NCI-H1092 (cell line): ENCODE measurements at regions not wholly inside any gene's neighbourhood (a gene's known extent, or its start where the extent isn't known, plus 50 kb on each side); places are given as distances from the start of the nearest gene placed in this dataset.

Source experiments
- DNase-seq: peaks from one replicate; lab custom pipeline; 2025; lab: John Stamatoyannopoulos, UW

DNA sequence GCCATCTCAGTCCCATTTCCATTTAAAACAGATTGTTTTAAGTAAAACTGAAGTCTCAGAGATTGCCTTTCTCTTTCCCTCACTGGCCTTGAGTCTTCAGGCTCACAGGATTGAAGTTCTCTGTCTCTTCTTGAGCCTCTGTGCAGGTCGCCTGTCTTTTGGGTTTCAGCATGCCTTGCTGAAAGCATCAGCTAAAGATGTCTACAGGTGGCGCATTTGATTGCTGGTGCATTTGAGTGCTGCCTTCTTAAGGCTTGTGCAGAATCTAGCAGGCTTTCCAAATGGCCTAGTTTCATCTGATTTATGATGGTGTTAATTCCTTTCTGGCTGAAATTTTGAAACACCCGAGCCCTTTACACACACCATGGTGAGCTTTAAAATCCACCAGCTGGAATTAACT, 1062.2 kb upstream of the FBXO33 start:
- no peak for DNase-seq

DNA sequence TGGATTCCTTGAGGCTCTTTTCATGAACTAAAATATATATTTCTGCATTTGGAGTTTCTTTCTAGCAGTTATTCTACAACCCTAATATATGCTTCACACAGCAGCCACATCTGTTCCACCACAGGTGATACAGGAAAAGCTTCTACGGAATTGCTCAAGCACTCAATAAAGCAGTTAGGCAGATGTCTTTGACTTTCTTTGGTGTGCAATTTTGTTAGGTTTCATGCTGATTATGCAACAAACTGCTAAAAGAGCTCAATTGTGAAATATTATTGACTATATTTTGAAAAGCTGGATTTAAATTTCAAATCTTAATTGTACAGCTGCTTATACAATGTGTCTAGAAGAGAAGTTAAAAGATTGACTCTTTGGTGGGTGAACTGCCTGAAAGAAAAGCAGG, 1055.6 kb upstream of the FBXO33 start:
- no peak for DNase-seq

DNA sequence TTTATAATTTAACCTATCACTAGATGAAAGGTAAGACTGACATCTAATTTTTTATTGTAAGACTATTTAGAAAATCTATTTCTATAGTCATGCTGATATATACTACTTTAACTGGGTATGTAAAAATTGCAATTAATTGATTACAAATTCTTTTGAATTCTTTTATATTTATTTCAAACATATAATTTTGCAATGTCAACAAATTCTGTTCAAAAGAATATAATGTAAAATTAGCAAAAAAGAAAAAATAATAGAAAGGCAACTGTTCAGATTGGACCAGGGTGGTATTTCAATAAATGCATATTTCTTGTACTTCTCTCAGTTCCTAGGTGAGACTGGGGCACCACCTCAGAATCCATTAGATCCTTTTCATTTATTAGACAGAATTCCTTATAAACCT, 1053.5 kb upstream of the FBXO33 start:
- no peak for DNase-seq

DNA sequence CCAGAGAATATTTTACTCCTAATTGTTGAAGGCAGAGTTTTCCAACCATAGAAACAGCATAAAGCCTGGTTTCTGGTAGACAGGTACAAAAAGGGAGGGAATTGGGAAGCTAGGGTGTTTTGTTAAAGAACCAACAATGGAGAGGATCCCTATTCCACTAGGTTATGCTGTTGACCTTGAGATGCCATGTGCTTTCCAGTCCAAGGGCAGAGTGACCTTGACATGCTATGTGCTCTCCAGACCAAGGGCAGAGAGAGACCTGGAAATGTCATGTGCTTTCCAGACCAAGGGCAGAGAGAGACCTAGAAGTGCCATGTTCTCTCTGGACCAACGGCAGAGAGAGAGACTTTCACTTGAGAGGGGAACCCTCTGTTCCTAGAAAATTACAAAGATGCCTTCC, 1043.8 kb upstream of the FBXO33 start:
- DNase-seq: no peak

DNA sequence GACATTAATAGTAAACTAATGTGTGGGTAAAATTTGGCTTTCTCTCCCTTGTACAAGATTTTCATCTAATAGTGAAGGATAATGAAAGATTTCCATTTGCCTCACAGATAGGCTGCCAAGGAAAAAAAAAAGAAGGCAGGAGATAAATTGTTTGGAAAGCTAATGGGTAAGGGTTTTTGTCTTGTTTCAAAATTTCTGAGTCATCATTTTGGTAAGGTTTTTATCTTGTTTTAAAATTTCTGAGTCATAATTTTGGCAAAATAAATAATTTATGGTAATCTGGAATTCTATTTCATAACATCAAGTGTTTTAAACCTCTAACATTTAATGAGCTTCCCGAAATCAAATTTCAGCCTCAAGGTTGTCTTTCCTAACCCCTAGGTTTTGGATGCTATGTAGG, 1035.7 kb upstream of the FBXO33 start:
- DNase-seq: no peak

DNA sequence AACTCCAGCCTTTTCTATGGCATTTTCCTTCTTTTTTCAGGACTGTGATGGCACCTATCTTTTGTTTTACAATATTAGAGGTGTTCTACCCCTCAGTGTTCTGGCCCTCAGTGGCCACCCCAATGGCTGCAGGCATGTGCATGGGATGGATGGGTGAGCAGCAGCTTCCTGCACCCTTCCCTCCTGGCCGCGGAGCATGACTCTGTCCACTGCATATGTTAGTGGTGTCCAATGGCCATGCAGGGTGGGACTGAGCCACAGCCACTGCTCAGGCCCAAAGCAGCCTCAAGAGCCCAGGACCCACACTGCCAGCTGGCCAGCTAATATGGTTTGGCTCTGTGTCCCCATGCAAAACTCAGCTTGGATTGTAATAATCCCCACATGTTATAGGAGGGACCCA, 1032.3 kb upstream of the FBXO33 start:
- no peak for DNase-seq

DNA sequence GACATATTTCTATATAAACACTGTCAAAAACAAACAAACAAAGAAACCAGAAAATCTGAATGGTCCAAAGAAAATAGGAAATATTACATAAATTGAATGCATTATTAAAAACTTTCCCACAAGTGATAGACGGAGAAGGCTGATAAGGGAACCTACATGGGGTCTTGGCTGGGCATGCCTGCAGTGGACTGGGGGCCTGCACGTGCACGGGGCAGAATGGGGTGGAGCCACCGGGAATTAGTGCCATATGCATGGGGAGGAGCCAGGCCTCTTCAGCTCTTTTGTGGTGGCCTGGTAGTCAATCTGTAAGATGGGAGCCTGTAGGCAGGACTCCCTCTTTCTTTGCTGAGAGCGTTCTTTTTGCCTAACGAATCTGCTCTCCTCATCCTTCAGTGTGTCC, 1031.7 kb upstream of the FBXO33 start:
- DNase-seq: no peak

DNA sequence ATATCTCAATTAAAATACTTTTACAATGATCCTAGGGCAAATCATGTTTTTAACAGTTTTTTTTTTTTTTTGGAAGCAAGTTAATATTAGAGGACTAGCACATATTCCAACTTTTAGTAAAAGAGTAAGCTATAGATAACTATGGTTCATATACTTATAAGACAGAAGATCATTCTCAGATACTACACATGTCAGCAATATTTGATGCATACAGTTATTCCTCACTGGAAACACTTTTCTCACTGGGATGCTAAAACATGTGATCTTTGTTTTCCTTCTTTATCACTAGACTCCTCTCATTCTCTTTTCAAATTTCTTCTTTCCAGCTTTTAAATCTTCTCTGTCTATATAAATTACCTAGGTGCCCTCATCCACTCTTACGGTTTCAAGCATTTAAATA, 1020.4 kb upstream of the FBXO33 start:
- DNase-seq: no peak

DNA sequence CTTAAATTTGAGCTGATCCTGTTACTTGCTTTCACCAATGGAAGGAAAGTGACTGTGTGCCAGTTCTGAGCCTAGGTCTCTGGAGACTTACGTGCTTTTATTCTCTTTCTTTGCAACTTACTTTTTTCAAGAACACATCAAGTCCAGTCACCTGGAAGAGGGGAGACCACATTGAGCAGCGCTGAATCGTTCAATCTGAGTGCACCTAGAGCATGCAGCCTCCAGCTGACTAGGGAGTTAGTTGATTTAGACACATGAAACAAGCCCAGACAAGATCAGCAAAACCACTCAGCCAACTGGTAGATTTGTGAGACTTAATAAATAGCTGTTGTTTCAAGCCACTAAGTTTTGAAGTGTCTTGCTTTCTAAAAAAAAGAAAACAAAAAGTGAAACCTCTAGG, 1014.8 kb upstream of the FBXO33 start:
- no peak for DNase-seq

DNA sequence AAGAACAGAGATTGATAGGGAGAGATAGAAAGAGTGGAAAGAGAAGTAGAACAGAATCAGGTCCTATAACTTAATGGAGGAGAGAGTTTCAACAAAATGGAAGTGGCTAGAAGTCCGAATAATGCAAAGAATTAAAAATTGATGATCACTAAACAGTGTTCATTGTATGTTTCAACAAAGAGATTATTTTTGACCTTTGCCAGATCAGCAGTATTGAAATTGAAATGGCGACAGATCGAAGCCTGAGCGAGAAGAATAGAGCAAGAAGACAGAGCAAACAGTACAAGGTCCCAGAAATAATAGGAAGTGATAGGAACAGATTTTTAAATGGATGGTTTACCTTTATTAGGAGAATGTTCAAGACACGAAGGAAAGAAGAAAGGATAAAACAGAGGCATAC, 1012.8 kb upstream of the FBXO33 start:
- no peak for DNase-seq

DNA sequence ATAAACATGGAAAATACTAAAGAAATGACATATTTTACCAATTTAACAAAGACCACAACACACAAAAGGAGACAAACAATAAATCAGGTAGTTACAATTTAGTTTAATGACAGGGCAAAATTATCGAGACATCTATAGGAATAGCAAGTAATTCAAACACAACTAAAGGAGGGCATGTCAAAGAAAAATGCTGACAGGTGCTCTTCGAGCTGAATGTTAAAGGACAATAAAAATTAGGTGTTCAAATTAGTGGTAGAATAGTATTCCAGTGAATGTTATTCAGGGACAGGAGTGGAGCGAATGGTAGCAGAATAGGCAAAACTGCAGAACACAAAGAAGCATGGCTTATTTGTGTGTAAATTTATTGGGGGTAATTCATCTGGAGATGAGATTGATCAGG, 1004.3 kb upstream of the FBXO33 start:
- no peak for DNase-seq

DNA sequence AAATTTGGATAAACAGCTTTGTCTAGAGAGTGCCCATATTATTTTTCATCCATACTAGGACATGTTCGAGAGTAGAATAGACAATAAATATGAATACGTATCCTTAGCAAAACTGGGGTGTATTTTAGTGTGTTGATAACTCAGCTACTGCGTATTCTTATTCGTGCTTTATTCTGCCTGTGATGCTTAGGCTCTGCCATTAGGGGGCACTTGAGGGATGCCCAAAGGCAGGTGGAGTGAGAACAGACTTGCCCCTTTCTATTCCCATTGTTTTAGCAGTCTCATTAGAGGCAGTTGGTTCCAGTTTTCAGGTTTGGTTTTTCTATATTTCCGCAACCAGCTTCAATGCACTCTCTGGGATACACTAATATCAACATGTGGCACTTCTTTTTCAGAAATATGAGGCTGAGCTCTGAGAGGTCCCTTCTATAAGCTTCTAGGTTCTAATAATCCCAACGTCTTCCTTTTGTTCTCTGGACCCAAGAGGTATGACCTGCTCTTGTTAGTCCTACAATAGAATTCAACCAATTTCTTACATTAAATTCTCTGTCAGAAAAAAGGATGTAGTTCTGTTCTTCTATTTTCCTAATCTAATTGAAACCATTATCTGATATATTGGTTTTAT, 985.7 kb upstream of the FBXO33 start:
- DNase-seq: peak; percentile 50

DNA sequence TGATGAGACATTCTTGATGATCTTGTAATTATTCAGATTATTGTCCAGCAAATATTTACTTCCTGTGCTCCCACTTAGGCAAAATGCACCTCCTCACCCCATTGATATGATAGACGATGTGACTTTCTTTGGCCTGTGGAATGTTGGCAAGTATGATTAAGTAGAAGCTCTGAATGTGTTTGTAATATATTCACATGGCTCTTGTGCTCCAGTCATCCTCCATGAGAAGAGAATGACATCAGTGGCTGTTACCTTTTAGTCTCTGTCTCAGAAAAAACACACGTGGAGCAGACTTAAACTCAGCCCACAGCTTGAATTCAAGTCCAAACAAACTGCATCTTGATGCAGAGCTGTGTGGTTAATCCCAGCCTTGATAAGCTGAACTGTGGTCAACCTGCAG, 984.3 kb upstream of the FBXO33 start:
- no peak for DNase-seq

DNA sequence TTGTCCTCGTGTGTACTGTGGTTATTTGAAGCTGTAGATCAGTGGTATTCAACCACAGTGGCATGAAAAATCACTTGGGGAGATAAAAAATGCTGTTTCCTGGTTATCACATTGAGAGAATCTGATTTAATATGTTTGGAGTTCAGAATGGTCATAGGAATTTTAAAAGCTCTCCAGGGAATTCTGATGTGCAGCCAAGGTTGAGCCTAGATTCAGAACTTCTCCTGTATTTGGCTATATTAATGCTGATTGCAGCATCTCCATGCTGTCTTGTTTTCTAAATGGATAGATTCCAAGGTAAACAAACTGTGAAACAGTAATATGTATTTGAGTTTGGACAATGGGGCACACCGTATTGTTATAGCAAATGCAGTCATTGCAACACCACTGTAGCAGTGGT, 982.2 kb upstream of the FBXO33 start:
- no peak for DNase-seq

DNA sequence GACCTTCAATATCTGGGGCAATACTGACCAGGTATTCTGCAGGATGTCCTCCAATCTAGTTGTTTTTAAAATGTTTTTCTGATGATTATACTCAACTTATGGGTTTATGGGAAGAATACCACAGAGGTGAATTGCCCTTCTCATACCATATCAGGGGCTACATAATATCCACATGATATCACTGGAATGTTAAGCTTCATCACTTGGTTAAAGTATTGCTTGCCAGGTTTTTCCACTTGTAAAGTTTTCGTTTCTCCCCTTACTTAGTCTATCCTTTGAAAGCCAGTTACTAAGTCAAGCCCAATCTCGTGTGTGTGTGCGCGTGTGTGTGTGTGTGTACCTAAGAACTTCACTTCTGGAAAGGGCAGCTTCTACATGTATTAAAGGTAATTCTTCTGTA, 980.9 kb upstream of the FBXO33 start:
- no peak for DNase-seq

DNA sequence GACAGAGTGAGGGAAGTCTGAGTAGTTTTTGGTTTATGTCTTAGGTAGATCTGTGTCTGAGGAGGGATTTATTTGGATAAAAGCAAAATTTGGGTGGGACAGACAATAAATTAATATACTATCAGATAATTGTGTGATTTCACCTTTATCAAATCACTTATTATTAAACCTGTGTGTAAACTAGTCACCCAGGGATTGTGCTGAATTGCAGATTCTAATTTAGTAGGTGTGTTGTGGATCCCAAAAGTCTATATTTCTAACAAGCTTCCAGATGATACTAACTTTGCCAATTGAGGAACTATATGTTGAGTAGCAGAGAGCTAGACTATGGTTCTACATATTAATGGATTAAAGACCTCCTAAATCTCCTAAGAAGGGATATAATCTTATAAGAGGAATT, 978.5 kb upstream of the FBXO33 start:
- no peak for DNase-seq

DNA sequence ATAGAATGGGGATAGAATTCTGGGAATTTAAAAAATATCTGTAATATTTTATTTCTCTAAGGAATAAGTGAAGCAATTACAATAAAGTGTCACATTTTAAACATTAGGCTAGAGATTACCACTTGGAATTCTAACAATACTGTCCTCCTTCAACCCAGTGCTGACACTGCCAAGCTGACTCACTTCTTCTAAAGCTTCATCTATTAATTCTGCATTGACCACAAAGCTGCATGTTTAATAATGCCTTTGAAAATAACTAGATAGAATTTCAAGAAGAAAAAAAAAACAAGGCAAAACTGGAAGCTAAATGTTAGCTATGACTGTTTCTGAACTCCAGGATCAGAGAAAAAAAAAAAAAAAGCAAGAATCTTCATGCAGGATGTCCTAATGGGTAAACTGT, 970.7 kb upstream of the FBXO33 start:
- DNase-seq: no peak

DNA sequence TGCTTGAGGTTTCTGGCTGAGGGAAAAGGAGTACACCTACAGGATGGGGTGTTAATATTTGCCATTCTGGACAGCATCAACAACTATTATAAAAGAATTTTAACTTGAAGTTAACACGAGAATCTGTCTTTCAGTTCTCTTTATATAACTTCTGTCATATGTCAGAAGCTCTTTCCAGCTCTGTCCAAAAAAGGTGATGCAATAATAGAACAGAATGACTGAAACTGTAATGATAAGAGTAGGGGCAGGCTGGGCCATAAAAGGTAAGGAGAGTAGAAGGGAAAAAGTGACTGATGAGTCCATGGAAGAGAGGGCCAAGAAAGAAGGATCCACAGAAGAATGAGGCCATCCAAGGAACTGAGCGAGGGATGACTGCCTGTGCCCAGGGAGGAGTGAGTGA, 966.7 kb upstream of the FBXO33 start:
- DNase-seq: no peak

DNA sequence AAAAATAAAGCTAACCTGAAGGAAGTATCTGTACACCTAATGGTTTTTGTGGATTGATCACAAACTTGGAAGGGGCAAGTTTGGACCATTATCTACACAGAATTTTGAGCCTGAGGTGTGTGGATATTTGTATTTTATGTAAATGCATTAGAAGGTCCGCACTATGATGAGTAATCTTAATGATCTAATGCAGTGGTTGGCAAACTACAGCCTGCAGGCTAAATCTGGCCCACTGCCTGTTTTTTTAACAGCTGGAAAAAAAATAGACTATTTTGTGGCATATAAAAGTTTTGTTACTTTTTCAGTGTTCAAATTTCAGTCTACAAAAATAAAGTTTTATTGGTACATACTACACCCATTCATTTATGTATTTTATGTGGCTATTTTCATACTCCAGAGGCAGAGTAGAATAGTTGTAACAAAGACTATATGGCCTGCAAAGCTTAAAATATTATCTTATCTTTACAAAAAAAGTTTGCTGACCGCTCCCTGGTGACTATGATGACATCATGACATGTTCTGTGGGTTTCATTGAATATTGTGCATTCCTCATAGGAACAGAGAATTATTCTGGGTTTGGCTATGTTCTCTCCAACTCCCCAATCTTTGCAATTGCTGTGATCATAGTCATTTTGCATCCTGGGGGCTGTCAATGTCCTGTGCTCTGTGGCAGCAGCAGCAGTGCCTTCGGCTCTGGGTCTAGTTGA, 962.6 kb upstream of the FBXO33 start:
- no peak for DNase-seq

DNA sequence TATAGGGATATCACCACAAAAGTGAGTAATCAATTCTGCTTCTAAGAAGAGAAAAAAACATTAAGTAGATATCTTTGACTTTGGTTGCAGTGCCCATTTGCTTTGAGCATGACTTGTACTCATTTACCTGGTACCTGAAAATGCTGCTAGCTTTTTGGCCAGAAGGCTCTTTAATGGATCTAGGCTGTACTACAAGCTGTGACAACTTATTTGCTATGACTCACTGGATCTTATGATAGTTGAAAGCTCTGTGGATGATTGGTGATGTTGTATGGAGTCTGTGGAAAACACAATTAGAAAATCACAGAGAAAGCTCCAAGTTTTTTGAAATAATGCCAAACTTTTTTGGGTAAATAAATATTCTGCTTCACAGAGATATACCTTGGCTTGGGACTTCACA, 960.9 kb upstream of the FBXO33 start:
- no peak for DNase-seq

DNA sequence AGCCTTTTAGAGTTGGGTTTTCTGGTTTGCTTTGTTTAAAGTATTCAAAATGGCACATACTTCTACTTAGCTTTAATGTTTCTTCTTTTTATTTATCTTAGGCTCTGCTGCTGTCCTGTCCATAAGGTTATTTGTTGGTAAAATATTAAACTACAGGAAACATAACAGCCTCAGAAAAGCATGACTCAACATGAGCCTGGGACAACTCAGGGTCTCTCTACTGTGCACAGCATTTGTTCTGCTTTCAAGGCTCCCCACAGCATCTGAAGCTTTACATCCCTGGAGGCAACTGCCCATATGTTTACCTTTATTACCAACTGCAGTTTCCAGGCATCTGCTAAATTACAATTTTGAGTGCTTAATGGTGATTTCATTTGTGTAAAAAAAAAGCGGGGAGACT, 954.2 kb upstream of the FBXO33 start:
- no peak for DNase-seq

DNA sequence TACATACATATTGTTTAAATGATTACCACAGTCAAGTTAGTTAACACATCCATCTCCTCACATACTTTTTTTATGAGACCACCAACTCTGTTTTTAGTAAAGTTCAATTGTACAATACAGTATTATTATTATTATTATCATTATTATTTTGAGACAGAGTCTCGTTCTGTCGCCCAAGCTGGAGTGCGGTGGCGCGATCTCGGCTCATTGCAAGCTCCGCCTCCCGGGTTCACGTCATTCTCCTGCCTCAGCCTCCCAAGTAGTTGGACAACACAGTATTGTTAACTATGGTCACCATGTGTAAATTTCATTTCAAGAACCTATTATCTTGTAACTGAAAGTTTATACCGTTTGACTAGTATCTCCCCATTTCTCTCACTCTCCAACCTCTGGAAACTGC, 942.0 kb upstream of the FBXO33 start:
- no peak for DNase-seq

DNA sequence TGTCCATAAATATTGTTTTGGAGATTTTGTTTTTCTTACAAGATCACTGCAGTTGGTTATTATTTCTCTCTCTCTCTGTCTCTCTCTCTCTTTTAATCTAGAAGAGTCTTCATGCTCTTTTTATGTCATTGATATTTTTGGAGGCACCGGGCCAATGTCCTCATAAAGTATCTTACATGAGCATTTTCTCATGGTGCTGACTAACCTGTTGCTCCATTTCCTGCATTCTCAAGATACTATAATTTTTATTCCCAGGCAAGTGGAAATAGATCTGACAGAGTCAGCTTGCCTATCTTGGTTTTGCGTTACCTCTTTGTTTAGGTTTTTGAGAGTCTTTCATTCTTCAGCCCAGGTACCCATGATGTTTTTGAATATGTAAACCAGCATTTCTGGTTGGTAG, 938.8 kb upstream of the FBXO33 start:
- no peak for DNase-seq

DNA sequence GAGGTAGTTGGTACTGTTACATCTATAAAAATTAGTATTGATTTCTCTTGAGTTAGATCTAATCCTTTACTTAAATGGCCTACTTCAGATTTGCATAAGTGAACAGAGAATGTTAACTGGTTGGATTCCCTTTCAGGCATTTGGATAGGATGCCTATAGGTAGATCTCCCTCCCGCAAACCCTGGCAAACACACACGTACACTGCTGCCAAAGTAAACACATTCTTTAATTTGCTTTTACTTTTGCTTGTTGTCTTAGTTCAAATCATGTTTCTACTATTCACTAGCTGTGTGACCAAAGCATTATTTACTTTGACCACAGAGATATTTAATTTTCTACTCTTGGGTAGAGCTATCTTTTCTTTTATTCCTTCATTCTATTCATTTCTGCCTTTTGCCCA, 936.1 kb upstream of the FBXO33 start:
- DNase-seq: no peak
